Erythroblast (primary cell): ENCODE measurements at regions not wholly inside any gene's neighbourhood (a gene's known extent, or its start where the extent isn't known, plus 50 kb on each side); places are given as distances from the start of the nearest gene placed in this dataset.

Experiments used
- GATA1 ChIP-seq: IDR thresholded peaks from 2 replicates; pipeline ENCODE4 v1.6.1; 2011; ENCODE audit warnings: low read depth, mild to moderate bottlenecking, control low read depth, low read length, moderate library complexity
- POLR2A ChIP-seq: IDR thresholded peaks from 2 replicates; pipeline ENCODE4 v1.6.1; 2011; ENCODE audit warnings: mild to moderate bottlenecking, low read length

DNA sequence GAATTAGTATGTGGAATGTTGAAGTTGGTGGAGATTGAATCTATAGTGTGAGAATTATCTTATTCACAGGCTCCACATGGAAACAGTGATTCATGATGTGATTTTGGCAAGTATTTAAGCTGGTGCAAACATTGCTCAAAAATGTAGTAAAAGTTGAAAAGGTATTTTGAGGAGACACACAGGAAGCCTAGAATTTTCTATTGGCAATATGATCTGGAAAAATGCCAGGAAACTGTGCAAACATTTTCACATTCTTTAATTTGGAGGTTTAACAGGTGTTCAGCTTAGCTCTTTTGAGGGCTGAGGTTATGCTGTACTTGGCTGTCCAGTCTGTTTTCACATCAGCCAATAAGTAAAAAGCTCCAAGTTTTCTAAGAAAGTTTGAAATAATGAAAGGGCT, 327.3 kb downstream of the RWDD3 start:
- TF ChIP-seq POLR2A: no peak
- no peak for TF ChIP-seq GATA1
